Fibroblast of the aortic adventitia (primary cell): ENCODE measurements at regions not wholly inside any gene's neighbourhood (a gene's known extent, or its start where the extent isn't known, plus 50 kb on each side); places are given as distances from the start of the nearest gene placed in this dataset.

Experiments used
- DNase-seq: peaks from one replicate; pipeline ENCODE4 v3.0.0-alpha.2; 2010; ENCODE audit warnings: low read depth
- H3K4me3 ChIP-seq: 2 replicates; pipeline ENCODE4 v1.5.1; 2011; ENCODE audit warnings: low read depth, mild to moderate bottlenecking, control low read depth, low read length, moderate library complexity
- CTCF ChIP-seq: IDR thresholded peaks from 2 replicates; pipeline ENCODE4 v1.5.1; 2011; ENCODE audit warnings: mild to moderate bottlenecking, low read length, control low read depth, inconsistent platforms; ENCODE audit not compliant: insufficient read depth

- TF ChIP-seq CTCF, result no peak
- H3K4me3 ChIP-seq, result no peak overlapping the region
- DNase-seq, result no peak
These were observed 336.0 kb upstream of the PRDM1 start for GRCh38 chr6:105750089-105750488.

GRCh38 chr6:105748737-105749161 is 337.4 kb upstream of the PRDM1 start:
- H3K4me3 ChIP-seq, result no peak overlapping the region
- no peak for TF ChIP-seq CTCF
- DNase-seq, result peak; percentile 56

GRCh38 chr6:105747823-105748405 is 338.2 kb upstream of the PRDM1 start:
- no peak for TF ChIP-seq CTCF
- no peak for DNase-seq
- no peak overlapping the region for H3K4me3 ChIP-seq

GRCh38 chr6:105746509-105746908 is 339.6 kb upstream of the PRDM1 start:
- H3K4me3 ChIP-seq, result no peak overlapping the region
- TF ChIP-seq CTCF, result no peak
- no peak for DNase-seq

GRCh38 chr6:105746130-105746505 is 340.0 kb upstream of the PRDM1 start:
- no peak overlapping the region for H3K4me3 ChIP-seq
- TF ChIP-seq CTCF, result no peak
- DNase-seq, result no peak

GRCh38 chr6:105745464-105746129 is 340.5 kb upstream of the PRDM1 start:
- TF ChIP-seq CTCF, result no peak
- H3K4me3 ChIP-seq, result no peak overlapping the region
- no peak for DNase-seq

GRCh38 chr6:105744815-105745214 is 341.3 kb upstream of the PRDM1 start:
- no peak for DNase-seq
- no peak for TF ChIP-seq CTCF
- no peak overlapping the region for H3K4me3 ChIP-seq
